OCI-LY3 (cell line): ENCODE measurements at regions not wholly inside any gene's neighbourhood (a gene's known extent, or its start where the extent isn't known, plus 50 kb on each side); places are given as distances from the start of the nearest gene placed in this dataset.

Experiments used
- H2AFZ ChIP-seq: fragments of 200-600, 300-600 bp; shearing (Covaris generic); 2 replicates; pipeline ENCODE4 v1.6.0; 2014; ENCODE audit warnings: antibody characterized with exemption, low read depth, low read length
- H3K27ac ChIP-seq: fragments of 200-600, 300-600 bp; sonication (generic); 2 replicates; pipeline ENCODE4 v1.5.1; 2014; ENCODE audit warnings: mild to moderate bottlenecking, low read length, moderate library complexity, mixed read lengths
- H3K27me3 ChIP-seq: fragments of 200-600, 300-600 bp; sonication (generic); 2 replicates; pipeline ENCODE4 v1.6.1; 2014; ENCODE audit warnings: low read depth, low read length, mixed read lengths
- H3K36me3 ChIP-seq: fragments of 200-600, 300-600 bp; sonication (generic); replicated peaks from 2 replicates; pipeline ENCODE3; 2014; ENCODE audit warnings: low read depth, low read length, mixed read lengths
- H3K4me1 ChIP-seq: fragments of 300-600, 200-600 bp; sonication (generic); 2 replicates; pipeline ENCODE4 v1.6.1; 2014; ENCODE audit warnings: low read length, mixed read lengths
- H3K4me2 ChIP-seq: fragments of 200-600, 300-600 bp; sonication (generic); 2 replicates; pipeline ENCODE4 v1.6.1; 2014; ENCODE audit warnings: low read length, mixed read lengths
- H3K4me3 ChIP-seq: fragments of 300-600, 200-600 bp; sonication (generic); 2 replicates; pipeline ENCODE4 v1.5.1; 2014; ENCODE audit warnings: antibody characterized with exemption, mild to moderate bottlenecking, low read length, moderate library complexity
- H3K79me2 ChIP-seq: fragments of 300-600, 200-600 bp; shearing (Covaris generic); 2 replicates; pipeline ENCODE4 v1.6.1; 2014; ENCODE audit warnings: mild to moderate bottlenecking, low read length, mixed read lengths
- H3K9ac ChIP-seq: fragments of 300-600, 200-600 bp; shearing (Covaris generic); 2 replicates; pipeline ENCODE4 v1.6.0; 2014; ENCODE audit warnings: mild to moderate bottlenecking, low read length, moderate library complexity
- H3K9me3 ChIP-seq: fragments of 200-600, 300-600 bp; shearing (Covaris generic); 2 replicates; pipeline ENCODE4 v1.6.1; 2014; ENCODE audit warnings: low read length, mixed read lengths; ENCODE audit not compliant: insufficient read depth
- H4K20me1 ChIP-seq: fragments of 200-600, 300-600 bp; sonication (generic); 2 replicates; pipeline ENCODE4 v1.6.1; 2016; ENCODE audit warnings: low read length, mixed read lengths; ENCODE audit not compliant: insufficient read depth
- CTCF ChIP-seq: fragments of 200-600, 300-600 bp; sonication (generic); IDR thresholded peaks from 2 replicates; pipeline ENCODE4 v1.5.1; 2014; ENCODE audit warnings: antibody characterized with exemption, low read length, low read depth
- EZH2phosphoT487 ChIP-seq: fragments of 200-600 bp; shearing (Covaris generic); IDR thresholded peaks from 2 replicates; pipeline ENCODE4 v1.6.1; 2018; ENCODE audit warnings: antibody characterized with exemption, mixed run types, low read depth

- H4K20me1 ChIP-seq, result no peaks in the 10 kb centered on the region
- no peak for TF ChIP-seq EZH2phosphoT487
- no peak for TF ChIP-seq CTCF
- no peaks in the 10 kb centered on the region for H3K36me3 ChIP-seq
- H3K79me2 ChIP-seq, result no peaks in the 10 kb centered on the region
- no peaks in the 10 kb centered on the region for H3K27me3 ChIP-seq
- peak overlapping the region; percentile 50; the same call in 1 of the 2 replicates for H3K9ac ChIP-seq
- H3K9me3 ChIP-seq, result no peaks in the 10 kb centered on the region
- peak overlapping the region; percentile 80 for H2AFZ ChIP-seq
- peak overlapping the region; percentile 12; the same call in 1 of the 2 replicates for H3K4me3 ChIP-seq
- peak overlapping the region; percentile 63 for H3K4me2 ChIP-seq
- H3K27ac ChIP-seq, result peak overlapping the region; percentile 63
- peaks cover 21% of the 10 kb centered on the region for H3K4me1 ChIP-seq
These were observed 211.0 kb downstream of the SEC61B start for GRCh38 chr9:99433095-99433494.

- Histone ChIP-seq H3K27ac (peak overlapping the region; percentile 63), H3K27me3 (no peaks in the 10 kb centered on the region), H3K9ac (peak overlapping the region; percentile 50; the same call in 1 of the 2 replicates), H3K4me1 (peaks cover 21% of the 10 kb centered on the region), H3K79me2 (no peaks in the 10 kb centered on the region), H3K4me2 (peak overlapping the region; percentile 63), H3K4me3 (peak overlapping the region; percentile 12; the same call in 1 of the 2 replicates), H3K9me3 (no peaks in the 10 kb centered on the region), H4K20me1 (no peaks in the 10 kb centered on the region), H2AFZ (peak overlapping the region; percentile 80), H3K36me3 (no peaks in the 10 kb centered on the region)
- TF ChIP-seq EZH2phosphoT487 (no peak), CTCF (no peak)
These were observed 211.5 kb downstream of the SEC61B start for GRCh38 chr9:99433555-99433954.

- Histone ChIP-seq H3K79me2 (no peaks in the 10 kb centered on the region), H3K4me1 (peaks cover 25% of the 10 kb centered on the region)
- TF ChIP-seq CTCF, result no peak
These were observed 214.5 kb downstream of the SEC61B start for GRCh38 chr9:99436616-99437015.

GRCh38 chr9:99437145-99437544 is 215.1 kb downstream of the SEC61B start:
- Histone ChIP-seq H3K4me2 (no peak overlapping the region), H3K79me2 (no peaks in the 10 kb centered on the region), H3K27me3 (no peaks in the 10 kb centered on the region), H3K27ac (no peak overlapping the region), H4K20me1 (no peaks in the 10 kb centered on the region), H3K4me1 (peaks cover 25% of the 10 kb centered on the region), H3K36me3 (no peaks in the 10 kb centered on the region), H2AFZ (no peak overlapping the region), H3K9ac (no peak overlapping the region), H3K4me3 (no peak overlapping the region), H3K9me3 (no peaks in the 10 kb centered on the region)
- TF ChIP-seq EZH2phosphoT487, result no peak
- TF ChIP-seq CTCF, result no peak

More at GRCh38 chr9:99436616-99437015, 214.5 kb downstream of the SEC61B start:
- no peaks in the 10 kb centered on the region for H3K36me3 ChIP-seq
- H2AFZ ChIP-seq, result no peak overlapping the region
- H4K20me1 ChIP-seq, result no peaks in the 10 kb centered on the region
- H3K9ac ChIP-seq, result no peak overlapping the region
- H3K9me3 ChIP-seq, result no peaks in the 10 kb centered on the region
- H3K27me3 ChIP-seq, result no peaks in the 10 kb centered on the region
- H3K4me2 ChIP-seq, result no peak overlapping the region
- H3K4me3 ChIP-seq, result no peak overlapping the region
- no peak overlapping the region for H3K27ac ChIP-seq
